RWPE2 (cell line): ENCODE measurements at regions not wholly inside any gene's neighbourhood (a gene's known extent, or its start where the extent isn't known, plus 50 kb on each side); places are given as distances from the start of the nearest gene placed in this dataset.
"Not testable (repeated sequence)": the region's sequence is repeated elsewhere in the genome, so short reads cannot be mapped to it uniquely, and the experiment has no call there.

Source experiments
- ATAC-seq: fragments of 200-7000 bp; cut with Tn5 transposase; 3 replicates; pipeline ENCODE4 v1.9.1; 2021; ENCODE audit warnings: low read depth
- DNase-seq: peaks from one replicate; pipeline ENCODE4 v3.0.0-alpha.2; 2020; ENCODE audit warnings: low spot score
- H3K27ac ChIP-seq: fragments of 450-650 bp; 2 replicates; pipeline ENCODE4 v1.5.1; 2017; ENCODE audit warnings: mild to moderate bottlenecking; ENCODE audit not compliant: poor library complexity, severe bottlenecking
- H3K27me3 ChIP-seq: fragments of 250-450 bp; sonication (Bioruptor Pico); 2 replicates; pipeline ENCODE4 v1.5.1; 2021; ENCODE audit warnings: mild to moderate bottlenecking, moderate library complexity; ENCODE audit not compliant: insufficient read depth, poor library complexity, severe bottlenecking
- H3K36me3 ChIP-seq: fragments of 250-450 bp; sonication (Bioruptor Pico); 2 replicates; pipeline ENCODE4 v1.5.1; 2020; ENCODE audit warnings: low read depth, mild to moderate bottlenecking, moderate library complexity
- H3K4me1 ChIP-seq: fragments of 250-450 bp; sonication (Bioruptor Pico); 2 replicates; pipeline ENCODE4 v1.5.1; 2021; ENCODE audit warnings: mild to moderate bottlenecking, moderate library complexity; ENCODE audit not compliant: insufficient read depth, poor library complexity, severe bottlenecking
- H3K4me3 ChIP-seq: fragments of 250-450 bp; sonication (Bioruptor Pico); 2 replicates; pipeline ENCODE4 v1.5.1; 2021; ENCODE audit warnings: mild to moderate bottlenecking, moderate library complexity; ENCODE audit not compliant: severe bottlenecking
- H3K9me3 ChIP-seq: fragments of 250-450 bp; sonication (Bioruptor Pico); 2 replicates; pipeline ENCODE4 v1.5.1; 2021; ENCODE audit warnings: mild to moderate bottlenecking, moderate library complexity; ENCODE audit not compliant: severe bottlenecking
- TF ChIP-seq, protein P1 (sequence below): fragments of 450-650 bp; IDR thresholded peaks from one replicate; pipeline ENCODE4 v1.5.1; 2017; ENCODE audit warnings: mild to moderate bottlenecking, moderate library complexity; ENCODE audit not compliant: poor library complexity, severe bottlenecking

DNA sequence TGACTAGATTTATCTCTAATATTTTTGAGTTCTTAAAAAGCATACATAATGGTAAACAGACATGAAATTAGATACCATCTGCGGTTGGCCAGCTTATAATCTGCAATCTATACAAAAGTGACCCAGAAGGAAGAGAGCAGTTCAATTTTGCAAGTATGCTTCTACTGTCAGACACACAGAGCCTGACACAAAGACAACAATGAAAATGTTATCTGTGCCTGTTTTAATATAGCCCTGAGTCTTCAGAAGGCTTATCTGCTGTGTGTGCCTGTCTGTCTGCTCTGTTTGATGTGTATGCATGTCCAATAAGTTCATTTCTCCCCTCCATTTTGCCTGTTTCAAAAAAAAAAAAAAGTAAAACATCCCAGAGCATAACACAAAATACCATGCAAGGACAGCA is 73.3 kb upstream of the FHIP2A start:
- Histone ChIP-seq H3K4me1 (no peaks in the 10 kb centered on the region), H3K4me3 (no peak overlapping the region), H3K27me3 (no peaks in the 10 kb centered on the region), H3K36me3 (no peaks in the 10 kb centered on the region), H3K27ac (no peak overlapping the region), H3K9me3 (no peaks in the 10 kb centered on the region)
- TF ChIP-seq, protein P1, sequence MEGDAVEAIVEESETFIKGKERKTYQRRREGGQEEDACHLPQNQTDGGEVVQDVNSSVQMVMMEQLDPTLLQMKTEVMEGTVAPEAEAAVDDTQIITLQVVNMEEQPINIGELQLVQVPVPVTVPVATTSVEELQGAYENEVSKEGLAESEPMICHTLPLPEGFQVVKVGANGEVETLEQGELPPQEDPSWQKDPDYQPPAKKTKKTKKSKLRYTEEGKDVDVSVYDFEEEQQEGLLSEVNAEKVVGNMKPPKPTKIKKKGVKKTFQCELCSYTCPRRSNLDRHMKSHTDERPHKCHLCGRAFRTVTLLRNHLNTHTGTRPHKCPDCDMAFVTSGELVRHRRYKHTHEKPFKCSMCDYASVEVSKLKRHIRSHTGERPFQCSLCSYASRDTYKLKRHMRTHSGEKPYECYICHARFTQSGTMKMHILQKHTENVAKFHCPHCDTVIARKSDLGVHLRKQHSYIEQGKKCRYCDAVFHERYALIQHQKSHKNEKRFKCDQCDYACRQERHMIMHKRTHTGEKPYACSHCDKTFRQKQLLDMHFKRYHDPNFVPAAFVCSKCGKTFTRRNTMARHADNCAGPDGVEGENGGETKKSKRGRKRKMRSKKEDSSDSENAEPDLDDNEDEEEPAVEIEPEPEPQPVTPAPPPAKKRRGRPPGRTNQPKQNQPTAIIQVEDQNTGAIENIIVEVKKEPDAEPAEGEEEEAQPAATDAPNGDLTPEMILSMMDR, result no peak
- no peak for ATAC-seq
- DNase-seq, result no peak

DNA sequence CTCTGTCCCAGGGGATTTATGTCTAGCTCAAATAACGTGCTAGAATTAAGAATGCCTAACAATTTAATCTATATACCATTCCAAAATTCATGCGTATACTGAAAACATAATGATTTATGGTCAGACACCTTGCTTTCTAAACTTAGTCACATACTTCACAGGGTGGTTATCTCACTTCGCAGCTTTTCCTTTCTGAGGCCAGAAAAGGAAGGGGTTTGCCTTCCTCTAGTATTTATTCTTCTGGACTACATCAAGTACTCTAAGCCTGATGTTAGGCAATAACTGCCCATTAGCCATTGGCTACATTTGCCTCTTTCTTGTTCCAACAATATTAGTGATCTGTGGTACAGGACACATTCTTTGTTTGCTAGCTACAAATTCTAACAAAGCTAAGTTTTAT is 72.6 kb upstream of the FHIP2A start:
- no peaks in the 10 kb centered on the region for H3K27me3 ChIP-seq
- ATAC-seq, result no peak
- no peak overlapping the region for H3K4me3 ChIP-seq
- H3K4me1 ChIP-seq, result peaks cover 1% of the 10 kb centered on the region
- H3K36me3 ChIP-seq, result no peaks in the 10 kb centered on the region
- no peak overlapping the region for H3K27ac ChIP-seq
- no peaks in the 10 kb centered on the region for H3K9me3 ChIP-seq
- TF ChIP-seq, protein P1, result no peak
- no peak for DNase-seq

DNA sequence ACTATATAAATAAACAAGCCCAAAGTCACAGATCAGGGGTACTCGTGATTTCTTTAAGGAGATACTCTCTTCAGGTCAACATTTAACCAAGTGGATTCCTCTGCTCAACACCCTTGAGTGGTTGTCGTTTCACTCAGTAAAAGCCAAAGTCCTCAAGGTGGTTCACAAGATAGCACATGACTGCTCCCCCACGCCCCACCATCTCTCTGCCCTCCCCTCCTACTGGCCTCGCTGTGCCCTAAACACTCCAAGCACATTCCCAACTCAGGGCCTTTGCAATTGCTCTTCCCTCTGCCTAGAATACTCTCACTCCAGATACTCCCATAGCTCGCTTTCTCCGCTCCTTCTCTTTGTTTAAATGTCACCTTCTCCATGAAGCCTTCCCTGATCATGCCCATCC is 72.1 kb upstream of the FHIP2A start:
- Histone ChIP-seq H3K36me3 (no peaks in the 10 kb centered on the region), H3K4me1 (peaks cover 6% of the 10 kb centered on the region)
- ATAC-seq, result no peak

DNA sequence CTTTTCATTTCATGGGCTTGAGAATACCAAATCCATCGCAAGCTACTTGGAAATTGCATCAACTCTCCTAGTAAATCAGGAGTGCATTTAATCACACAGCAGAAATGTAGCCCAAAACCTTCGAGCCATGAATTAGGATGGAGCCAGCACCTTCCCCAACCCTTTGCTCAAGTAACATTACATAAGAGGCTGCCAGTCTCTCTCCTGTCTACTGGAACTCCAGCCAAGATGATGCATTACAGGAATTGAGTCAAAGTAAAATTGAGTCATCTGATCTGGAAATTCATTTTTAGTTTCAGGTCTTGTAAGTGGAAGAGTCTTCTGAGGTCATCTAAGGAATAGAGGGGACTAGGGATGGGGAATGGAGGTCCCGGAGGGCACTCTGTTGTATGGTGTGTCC is 69.7 kb upstream of the FHIP2A start:
- H3K4me3 ChIP-seq, result no peak overlapping the region
- DNase-seq, result no peak
- H3K36me3 ChIP-seq, result no peaks in the 10 kb centered on the region
- no peak overlapping the region for H3K27ac ChIP-seq
- no peaks in the 10 kb centered on the region for H3K27me3 ChIP-seq
- peaks cover 10% of the 10 kb centered on the region for H3K4me1 ChIP-seq
- TF ChIP-seq, protein P1, result no peak
- no peaks in the 10 kb centered on the region for H3K9me3 ChIP-seq
- peak; percentile 56; the same call in 2 of the 3 replicates for ATAC-seq

More for the DNA sequence above, 72.1 kb upstream of the FHIP2A start:
- TF ChIP-seq, protein P1, result no peak
- no peaks in the 10 kb centered on the region for H3K9me3 ChIP-seq
- no peaks in the 10 kb centered on the region for H3K27me3 ChIP-seq
- no peak for DNase-seq
- H3K4me3 ChIP-seq, result no peak overlapping the region
- H3K27ac ChIP-seq, result no peak overlapping the region

DNA sequence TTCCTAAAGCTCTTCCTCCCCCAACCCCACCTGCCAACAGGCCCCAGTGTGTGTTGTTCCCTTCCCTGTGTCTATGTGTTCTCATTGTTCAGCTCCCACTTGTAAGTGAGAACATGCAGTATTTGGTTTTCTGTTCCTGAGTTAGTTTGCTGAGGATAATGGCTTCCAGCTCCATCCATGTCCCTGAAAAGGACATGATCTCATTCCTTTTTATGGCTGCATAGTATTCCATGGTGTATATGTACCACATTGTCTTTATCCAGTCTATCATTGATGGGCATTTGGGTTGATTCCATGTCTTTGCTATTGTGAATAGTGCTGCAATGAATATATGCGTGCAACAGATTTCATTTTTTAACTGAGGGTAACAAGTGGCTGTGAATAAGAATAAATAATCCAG is 69.0 kb upstream of the FHIP2A start:
- not testable (repeated sequence) for H3K4me1 ChIP-seq, H3K36me3 ChIP-seq, H3K27ac ChIP-seq, H3K4me3 ChIP-seq, H3K9me3 ChIP-seq, ATAC-seq, DNase-seq, H3K27me3 ChIP-seq
